ENCODE measurements at regions not wholly inside any gene's neighbourhood (a gene's known extent, or its start where the extent isn't known, plus 50 kb on each side); places are given as distances from the start of the nearest gene placed in this dataset.

- Mint-ChIP-seq H3K27me3 (ENCODE audit: low read depth) (peaks cover 2% of the 10 kb centered on the region; the same call in 1 of the 2 replicates), H3K4me1 (peaks cover 6 to 18% of the 10 kb centered on the region in 2 experiments), H3K9me3 (peaks cover 3 to 6% of the 10 kb centered on the region in 2 experiments; a peak in 3 of 5 replicates), H3K27ac (no peak overlapping the region), H3K4me3 (no peak overlapping the region), H3K36me3 (ENCODE audit: insufficient read depth in 1 of 3, low read depth in 3 of 3) (peaks cover 0 to 4% (median 0%) of the 10 kb centered on the region in 3 experiments; a peak in 2 of 7 replicates)
- Histone ChIP-seq H3K9ac (ENCODE audit: extremely low read depth, insufficient read length, low read length) (no peak overlapping the region), H2AK5ac (ENCODE audit: insufficient read length, low read length) (no peak overlapping the region), H2BK5ac (ENCODE audit: insufficient read length, low read length) (no peak overlapping the region), H3K18ac (ENCODE audit: insufficient read length, low read depth, low read length) (no peak overlapping the region), H3K14ac (ENCODE audit: insufficient read depth, low read length) (no peak overlapping the region), H4K5ac (ENCODE audit: insufficient read length, low read depth, low read length) (no peak overlapping the region), H3K79me2 (ENCODE audit: insufficient read depth, low read length) (no peaks in the 10 kb centered on the region), H2BK12ac (ENCODE audit: insufficient read length, low read depth, low read length) (no peak overlapping the region), H4K8ac (replicated peaks; ENCODE audit: insufficient read length, low read depth, low read length) (no peak overlapping the region), H3T11ph (ENCODE audit: low read length) (no peak overlapping the region), H2AFZ (ENCODE audit: low read length) (no peak overlapping the region), H4K91ac (ENCODE audit: insufficient read length, low read depth, low read length) (no peak overlapping the region), H2BK15ac (ENCODE audit: low read depth, low read length) (no peak overlapping the region), H3K4me1 (ENCODE audit: insufficient read depth, low read length) (no peaks in the 10 kb centered on the region), H3K56ac (ENCODE audit: insufficient read length, low read depth, low read length) (no peak overlapping the region), H3K79me1 (ENCODE audit: insufficient read depth, low read depth, low read length, poor library complexity, severe bottlenecking) (no peaks in the 10 kb centered on the region), H2BK20ac (ENCODE audit: low read depth, low read length, poor library complexity, severe bottlenecking) (no peak overlapping the region), H3K4me2 (ENCODE audit: insufficient read depth, insufficient read length, low read length) (no peak overlapping the region), H3K4ac (ENCODE audit: low read depth, low read length) (no peak overlapping the region), H3K23ac (ENCODE audit: insufficient read length, low read depth, low read length) (no peak overlapping the region), H2BK120ac (ENCODE audit: low read depth, low read length, poor library complexity, severe bottlenecking) (no peak overlapping the region), H3K27me3 (ENCODE audit: insufficient read depth, low read length) (no peaks in the 10 kb centered on the region), H3K23me2 (ENCODE audit: insufficient read length, low read depth, low read length, poor library complexity, severe bottlenecking) (no peaks in the 10 kb centered on the region), H3K27ac (ENCODE audit: insufficient read length, low read depth, low read length) (no peak overlapping the region), H4K20me1 (ENCODE audit: control insufficient read depth, insufficient read depth, insufficient read length) (no peaks in the 10 kb centered on the region), H3K9me3 (ENCODE audit: control insufficient read depth, low read depth, low read length) (no peaks in the 10 kb centered on the region)
- WGBS (ENCODE audit: extremely low coverage, insufficient read length, low lambda C conversion rate), result no CpG with 5 or more reads among the region's 3 CpGs
- no peak for DNase-seq
- TF ChIP-seq, protein P1, sequence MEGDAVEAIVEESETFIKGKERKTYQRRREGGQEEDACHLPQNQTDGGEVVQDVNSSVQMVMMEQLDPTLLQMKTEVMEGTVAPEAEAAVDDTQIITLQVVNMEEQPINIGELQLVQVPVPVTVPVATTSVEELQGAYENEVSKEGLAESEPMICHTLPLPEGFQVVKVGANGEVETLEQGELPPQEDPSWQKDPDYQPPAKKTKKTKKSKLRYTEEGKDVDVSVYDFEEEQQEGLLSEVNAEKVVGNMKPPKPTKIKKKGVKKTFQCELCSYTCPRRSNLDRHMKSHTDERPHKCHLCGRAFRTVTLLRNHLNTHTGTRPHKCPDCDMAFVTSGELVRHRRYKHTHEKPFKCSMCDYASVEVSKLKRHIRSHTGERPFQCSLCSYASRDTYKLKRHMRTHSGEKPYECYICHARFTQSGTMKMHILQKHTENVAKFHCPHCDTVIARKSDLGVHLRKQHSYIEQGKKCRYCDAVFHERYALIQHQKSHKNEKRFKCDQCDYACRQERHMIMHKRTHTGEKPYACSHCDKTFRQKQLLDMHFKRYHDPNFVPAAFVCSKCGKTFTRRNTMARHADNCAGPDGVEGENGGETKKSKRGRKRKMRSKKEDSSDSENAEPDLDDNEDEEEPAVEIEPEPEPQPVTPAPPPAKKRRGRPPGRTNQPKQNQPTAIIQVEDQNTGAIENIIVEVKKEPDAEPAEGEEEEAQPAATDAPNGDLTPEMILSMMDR (conservative IDR thresholded peaks at IDR 0.05), result no peak
These were observed 79.9 kb downstream of the NKX6-1 start for GRCh38 chr4:84419201-84419600.
